HG03039 (cell line): ENCODE measurements at regions not wholly inside any gene's neighbourhood (a gene's known extent, or its start where the extent isn't known, plus 50 kb on each side); places are given as distances from the start of the nearest gene placed in this dataset.
"Not testable (repeated sequence)": the region's sequence is repeated elsewhere in the genome, so short reads cannot be mapped to it uniquely, and the experiment has no call there.

Experiments
- ATAC-seq: cut with Tn5 transposase; IDR thresholded peaks from one replicate; pipeline ENCODE4 v1.9.1; 2021; ENCODE audit warnings: mild to moderate bottlenecking, moderate library complexity; ENCODE audit not compliant: unreplicated experiment

GRCh38 chr7:68410693-68411092, 1187.6 kb upstream of the AUTS2 start:
- not testable (repeated sequence) for ATAC-seq

- no peak for ATAC-seq
Measured at GRCh38 chr7:68411742-68412141, 1186.5 kb upstream of the AUTS2 start.

- ATAC-seq = no peak
Measured at GRCh38 chr7:68414631-68415425, 1183.4 kb upstream of the AUTS2 start.

- no peak for ATAC-seq
Measured at GRCh38 chr7:68417002-68417401, 1181.3 kb upstream of the AUTS2 start.

- ATAC-seq = no peak
Measured at GRCh38 chr7:68417659-68418058, 1180.6 kb upstream of the AUTS2 start.

GRCh38 chr7:68420342-68421192, 1177.7 kb upstream of the AUTS2 start:
- ATAC-seq = no peak

- no peak for ATAC-seq
Measured at GRCh38 chr7:68421712-68422111, 1176.6 kb upstream of the AUTS2 start.

- ATAC-seq = no peak
Measured at GRCh38 chr7:68422281-68422680, 1176.0 kb upstream of the AUTS2 start.

GRCh38 chr7:68423356-68423755, 1174.9 kb upstream of the AUTS2 start:
- no peak for ATAC-seq

- ATAC-seq = no peak
Measured at GRCh38 chr7:68424658-68425297, 1173.5 kb upstream of the AUTS2 start.

- no peak for ATAC-seq
Measured at GRCh38 chr7:68425377-68425776, 1172.9 kb upstream of the AUTS2 start.

- no peak for ATAC-seq
Measured at GRCh38 chr7:68429411-68430117, 1168.7 kb upstream of the AUTS2 start.

GRCh38 chr7:68432585-68432984, 1165.7 kb upstream of the AUTS2 start:
- ATAC-seq = no peak

GRCh38 chr7:68433462-68434070, 1164.7 kb upstream of the AUTS2 start:
- no peak for ATAC-seq

GRCh38 chr7:68434857-68435256, 1163.4 kb upstream of the AUTS2 start:
- ATAC-seq = no peak

- ATAC-seq = no peak
Measured at GRCh38 chr7:68438016-68438415, 1160.3 kb upstream of the AUTS2 start.

GRCh38 chr7:68438811-68439210, 1159.5 kb upstream of the AUTS2 start:
- ATAC-seq = no peak

GRCh38 chr7:68439897-68440296, 1158.4 kb upstream of the AUTS2 start:
- no peak for ATAC-seq

GRCh38 chr7:68440866-68441265, 1157.4 kb upstream of the AUTS2 start:
- no peak for ATAC-seq

- ATAC-seq = no peak
Measured at GRCh38 chr7:68441645-68442044, 1156.6 kb upstream of the AUTS2 start.
